Upper lobe of left lung (tissue), 4 donors: ENCODE measurements at regions not wholly inside any gene's neighbourhood (a gene's known extent, or its start where the extent isn't known, plus 50 kb on each side); places are given as distances from the start of the nearest gene placed in this dataset.

ENCODE experiments used
- small RNA-seq, 4 donors: library from RNA; depleted of rRNA; stranded (forward); fragments of <200 nt; gene quantifications; one replicate each; pipeline ENCODE3, GENCODE V24; 2016

Small RNAs in the stretch of these regions (small RNA-seq; reads per million reads assigned to genes)
- gene IGKV1OR2-11 = 0 reads per million in 4 donors
- 0 reads per million in 4 donors for gene IGKV1OR2-6
- 0 reads per million in 4 donors for gene IGKV1OR2-9
- 0 reads per million in 4 donors for gene IGKV2OR2-8
- gene IGKV3OR2-5 = 0 to 0.14 (median 0) reads per million in 4 donors
